ENCODE measurements at regions not wholly inside any gene's neighbourhood (a gene's known extent, or its start where the extent isn't known, plus 50 kb on each side); places are given as distances from the start of the nearest gene placed in this dataset.

- TF ChIP-seq CTCF (IDR thresholded peaks at IDR 0.05 in 8 of 11, conservative IDR thresholded peaks at IDR 0.05 in 3 of 11) (no peak), POLR2A (IDR thresholded peaks at IDR 0.05) (no peak), POLR2AphosphoS5 (IDR thresholded peaks at IDR 0.05) (no peak)
These were observed 662.5 kb downstream of the PLA2G4A start for GRCh38 chr1:187491082-187491720.
